Cardiac fibroblast (primary cell): ENCODE measurements at regions not wholly inside any gene's neighbourhood (a gene's known extent, or its start where the extent isn't known, plus 50 kb on each side); places are given as distances from the start of the nearest gene placed in this dataset.

Experiments used
- DNase-seq, 2 donors: peaks; one replicate each; pipeline versions ENCODE4 v3.0.0 to v3.0.0-alpha.2; 2010; ENCODE audit warnings: low read depth in 2 of 2
- H3K4me3 ChIP-seq, 2 donors: replicated peaks in 1 of 2; 1 replicate in 1 of 2; 2 replicates in 1 of 2; pipeline ENCODE4 v1.5.1; 2011; ENCODE audit warnings: low read depth in 2 of 2, low read length in 2 of 2, mild to moderate bottlenecking in 2 of 2, moderate library complexity in 1 of 2
- TF ChIP-seq, protein P1 (sequence below): IDR thresholded peaks from one replicate; pipeline ENCODE4 v1.5.1; 2011; ENCODE audit warnings: low read depth, mild to moderate bottlenecking, low read length, inconsistent platforms

DNA sequence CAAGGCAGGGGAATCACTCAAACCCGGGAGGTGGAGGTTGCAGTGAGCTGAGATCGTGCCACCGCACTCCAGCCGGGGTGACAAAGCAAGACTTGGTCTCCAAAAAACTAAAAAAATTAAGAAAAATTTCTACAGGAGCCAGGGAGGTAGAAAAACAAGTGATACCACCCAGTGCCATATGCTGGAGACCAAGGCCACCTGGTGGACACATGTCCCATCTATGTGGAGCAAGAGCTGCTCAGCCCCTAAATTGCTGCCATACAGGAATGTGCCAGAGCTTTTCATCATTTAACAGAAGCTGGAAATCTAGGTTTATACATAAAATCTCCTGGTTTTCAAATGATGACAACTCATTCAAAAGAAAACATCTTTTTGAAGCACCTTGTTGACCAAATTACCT, 61.4 kb upstream of the ELK3 start:
- H3K4me3 ChIP-seq, result no peak overlapping the region
- DNase-seq, result no peak
- TF ChIP-seq, protein P1, sequence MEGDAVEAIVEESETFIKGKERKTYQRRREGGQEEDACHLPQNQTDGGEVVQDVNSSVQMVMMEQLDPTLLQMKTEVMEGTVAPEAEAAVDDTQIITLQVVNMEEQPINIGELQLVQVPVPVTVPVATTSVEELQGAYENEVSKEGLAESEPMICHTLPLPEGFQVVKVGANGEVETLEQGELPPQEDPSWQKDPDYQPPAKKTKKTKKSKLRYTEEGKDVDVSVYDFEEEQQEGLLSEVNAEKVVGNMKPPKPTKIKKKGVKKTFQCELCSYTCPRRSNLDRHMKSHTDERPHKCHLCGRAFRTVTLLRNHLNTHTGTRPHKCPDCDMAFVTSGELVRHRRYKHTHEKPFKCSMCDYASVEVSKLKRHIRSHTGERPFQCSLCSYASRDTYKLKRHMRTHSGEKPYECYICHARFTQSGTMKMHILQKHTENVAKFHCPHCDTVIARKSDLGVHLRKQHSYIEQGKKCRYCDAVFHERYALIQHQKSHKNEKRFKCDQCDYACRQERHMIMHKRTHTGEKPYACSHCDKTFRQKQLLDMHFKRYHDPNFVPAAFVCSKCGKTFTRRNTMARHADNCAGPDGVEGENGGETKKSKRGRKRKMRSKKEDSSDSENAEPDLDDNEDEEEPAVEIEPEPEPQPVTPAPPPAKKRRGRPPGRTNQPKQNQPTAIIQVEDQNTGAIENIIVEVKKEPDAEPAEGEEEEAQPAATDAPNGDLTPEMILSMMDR, result peak; percentile 14

DNA sequence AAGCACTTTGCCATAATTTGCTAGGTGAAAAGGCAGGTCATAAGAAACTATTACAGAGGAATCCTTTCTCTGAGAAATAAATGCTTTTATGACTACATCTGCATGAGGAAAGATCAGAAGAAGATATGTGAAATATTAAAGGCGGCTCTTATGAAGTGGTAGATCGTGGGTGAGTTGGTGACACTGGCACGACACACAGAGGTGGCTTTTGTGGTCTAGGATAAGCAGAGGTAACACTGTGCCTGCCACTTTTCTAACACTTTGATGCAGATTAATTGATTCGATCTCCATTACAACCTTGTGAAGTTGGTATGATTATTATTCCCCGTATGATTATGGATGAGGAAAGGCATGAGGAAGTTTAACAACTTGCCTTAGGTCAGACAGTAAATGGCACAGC, 60.0 kb upstream of the ELK3 start:
- TF ChIP-seq, protein P1, result no peak
- no peak overlapping the region for H3K4me3 ChIP-seq
- DNase-seq, result no peak

DNA sequence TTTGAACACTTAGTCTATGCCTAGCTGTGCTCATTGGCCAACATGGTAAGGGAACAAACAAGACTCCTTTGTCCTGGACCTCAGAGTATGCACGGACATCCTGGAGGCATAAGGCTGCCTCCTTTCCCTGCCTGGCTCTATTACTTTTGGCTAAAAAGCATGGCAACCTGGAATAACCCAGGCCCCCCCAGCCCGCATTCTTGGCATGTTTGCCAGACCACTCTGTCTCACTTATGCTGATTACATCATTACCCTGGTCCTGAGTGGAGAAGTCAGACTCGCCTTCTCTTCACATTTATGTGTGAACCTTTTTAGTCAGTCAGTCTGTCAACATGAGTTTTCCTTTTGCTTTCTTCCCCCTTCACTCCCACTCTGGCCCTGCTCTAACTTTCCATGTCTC, 58.0 kb upstream of the ELK3 start:
- TF ChIP-seq, protein P1, result no peak
- H3K4me3 ChIP-seq, result no peak overlapping the region
- peak; percentile 72 to 73 for DNase-seq

GRCh38 chr12:96136725-96137378, 57.3 kb upstream of the ELK3 start:
- peak in 1 of 2 donors; percentile 27 for DNase-seq
- TF ChIP-seq, protein P1, result no peak
- no peak overlapping the region for H3K4me3 ChIP-seq

- peak; percentile 19 to 76 for DNase-seq
- H3K4me3 ChIP-seq, result no peak overlapping the region
- TF ChIP-seq, protein P1, result no peak
These were observed 54.0 kb upstream of the ELK3 start for GRCh38 chr12:96140174-96140573.

- DNase-seq, result peak; percentile 68 to 78
- H3K4me3 ChIP-seq, result no peak overlapping the region
- TF ChIP-seq, protein P1, result no peak
These were observed 52.8 kb upstream of the ELK3 start for GRCh38 chr12:96141216-96141912.
